Lower leg skin (tissue), 3 donors: ENCODE measurements at regions not wholly inside any gene's neighbourhood (a gene's known extent, or its start where the extent isn't known, plus 50 kb on each side); places are given as distances from the start of the nearest gene placed in this dataset.

ENCODE experiments used
- POLR2A ChIP-seq, 2 donors: fragments of 450-650 bp; IDR thresholded peaks; one replicate each; pipeline ENCODE4 v1.6.1; 2016 to 2017; ENCODE audit warnings: antibody characterized with exemption in 2 of 2, mild to moderate bottlenecking in 1 of 2, moderate library complexity in 1 of 2
- TF ChIP-seq, protein P1 (sequence below), 3 donors: fragments of 450-650 bp; IDR thresholded peaks; one replicate each; pipeline ENCODE4 v1.5.1; 2016; ENCODE audit warnings: antibody characterized with exemption in 3 of 3, mild to moderate bottlenecking in 3 of 3, moderate library complexity in 2 of 3

- TF ChIP-seq, protein P1, sequence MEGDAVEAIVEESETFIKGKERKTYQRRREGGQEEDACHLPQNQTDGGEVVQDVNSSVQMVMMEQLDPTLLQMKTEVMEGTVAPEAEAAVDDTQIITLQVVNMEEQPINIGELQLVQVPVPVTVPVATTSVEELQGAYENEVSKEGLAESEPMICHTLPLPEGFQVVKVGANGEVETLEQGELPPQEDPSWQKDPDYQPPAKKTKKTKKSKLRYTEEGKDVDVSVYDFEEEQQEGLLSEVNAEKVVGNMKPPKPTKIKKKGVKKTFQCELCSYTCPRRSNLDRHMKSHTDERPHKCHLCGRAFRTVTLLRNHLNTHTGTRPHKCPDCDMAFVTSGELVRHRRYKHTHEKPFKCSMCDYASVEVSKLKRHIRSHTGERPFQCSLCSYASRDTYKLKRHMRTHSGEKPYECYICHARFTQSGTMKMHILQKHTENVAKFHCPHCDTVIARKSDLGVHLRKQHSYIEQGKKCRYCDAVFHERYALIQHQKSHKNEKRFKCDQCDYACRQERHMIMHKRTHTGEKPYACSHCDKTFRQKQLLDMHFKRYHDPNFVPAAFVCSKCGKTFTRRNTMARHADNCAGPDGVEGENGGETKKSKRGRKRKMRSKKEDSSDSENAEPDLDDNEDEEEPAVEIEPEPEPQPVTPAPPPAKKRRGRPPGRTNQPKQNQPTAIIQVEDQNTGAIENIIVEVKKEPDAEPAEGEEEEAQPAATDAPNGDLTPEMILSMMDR (IDR thresholded peaks at IDR 0.05), result no peak
- no peak for TF ChIP-seq POLR2A (IDR thresholded peaks at IDR 0.05)
Observed at GRCh38 chr12:95386051-95386450, 87.9 kb upstream of the METAP2 start.
